Tibial nerve (tissue), 3 donors: ENCODE measurements at regions not wholly inside any gene's neighbourhood (a gene's known extent, or its start where the extent isn't known, plus 50 kb on each side); places are given as distances from the start of the nearest gene placed in this dataset.

Experiments used
- POLR2A ChIP-seq, 2 donors: fragments of 450-650 bp; IDR thresholded peaks; one replicate each; pipeline ENCODE4 v1.6.1; 2017; ENCODE audit warnings: antibody characterized with exemption in 2 of 2, mild to moderate bottlenecking in 2 of 2, moderate library complexity in 2 of 2
- TF ChIP-seq, protein P1 (sequence below), 5 experiments: fragments of 200-600 bp in 3 of 5; fragments of 450-650 bp in 2 of 5; sonication (generic) in 3 of 5; IDR thresholded peaks; one replicate each; pipeline ENCODE4 v1.5.1; 2016 to 2019; ENCODE audit warnings: antibody characterized with exemption in 5 of 5, mild to moderate bottlenecking in 3 of 5, moderate library complexity in 2 of 5

DNA sequence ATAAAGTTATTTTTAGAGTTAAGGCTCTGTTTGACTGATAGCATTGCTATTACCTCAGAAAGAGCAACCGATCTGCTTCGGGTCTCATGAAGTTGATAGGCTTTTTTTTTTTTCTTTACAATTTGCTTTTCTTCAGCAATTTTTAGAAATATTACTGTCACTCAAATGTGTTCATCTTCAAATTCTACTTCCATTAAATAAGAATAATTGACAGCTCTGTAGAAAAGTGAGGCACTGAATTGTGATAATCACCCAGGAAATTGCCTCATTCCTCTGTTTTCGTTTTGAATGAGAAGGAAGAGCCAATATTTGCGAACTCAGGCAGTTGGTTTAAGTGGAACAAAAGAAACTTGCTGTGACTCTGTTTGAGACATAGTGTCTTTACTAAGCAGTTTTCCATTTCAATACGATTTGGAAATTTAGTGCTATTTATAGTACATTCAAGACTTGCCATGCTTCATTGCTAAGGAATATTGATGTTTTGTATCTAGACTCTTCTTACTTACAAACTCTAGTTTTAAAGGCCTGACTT lies 700.5 kb upstream of the CDH10 start:
- TF ChIP-seq, protein P1, sequence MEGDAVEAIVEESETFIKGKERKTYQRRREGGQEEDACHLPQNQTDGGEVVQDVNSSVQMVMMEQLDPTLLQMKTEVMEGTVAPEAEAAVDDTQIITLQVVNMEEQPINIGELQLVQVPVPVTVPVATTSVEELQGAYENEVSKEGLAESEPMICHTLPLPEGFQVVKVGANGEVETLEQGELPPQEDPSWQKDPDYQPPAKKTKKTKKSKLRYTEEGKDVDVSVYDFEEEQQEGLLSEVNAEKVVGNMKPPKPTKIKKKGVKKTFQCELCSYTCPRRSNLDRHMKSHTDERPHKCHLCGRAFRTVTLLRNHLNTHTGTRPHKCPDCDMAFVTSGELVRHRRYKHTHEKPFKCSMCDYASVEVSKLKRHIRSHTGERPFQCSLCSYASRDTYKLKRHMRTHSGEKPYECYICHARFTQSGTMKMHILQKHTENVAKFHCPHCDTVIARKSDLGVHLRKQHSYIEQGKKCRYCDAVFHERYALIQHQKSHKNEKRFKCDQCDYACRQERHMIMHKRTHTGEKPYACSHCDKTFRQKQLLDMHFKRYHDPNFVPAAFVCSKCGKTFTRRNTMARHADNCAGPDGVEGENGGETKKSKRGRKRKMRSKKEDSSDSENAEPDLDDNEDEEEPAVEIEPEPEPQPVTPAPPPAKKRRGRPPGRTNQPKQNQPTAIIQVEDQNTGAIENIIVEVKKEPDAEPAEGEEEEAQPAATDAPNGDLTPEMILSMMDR (IDR thresholded peaks at IDR 0.05), result no peak
- TF ChIP-seq POLR2A (IDR thresholded peaks at IDR 0.05), result no peak
